SK-N-SH (cell line): ENCODE measurements at regions not wholly inside any gene's neighbourhood (a gene's known extent, or its start where the extent isn't known, plus 50 kb on each side); places are given as distances from the start of the nearest gene placed in this dataset.

Source experiments
- CTCF ChIA-PET: fragments of 300-600, 350-600 bp; formaldehyde crosslinking; extraction: SDS; loops from one replicate; lab custom pipeline; 2021; lab: Yijun Ruan, JAX
- POLR2A ChIA-PET: fragments of 350-600 bp; sonication (Branson Sonifier 250); formaldehyde crosslinking; extraction: SDS; loops from one replicate; lab custom pipeline; 2020; ENCODE audit warnings: antibody characterized with exemption, inconsistent platforms; lab: Yijun Ruan, JAX
- DNase-seq: peaks from one replicate; pipeline ENCODE4 v3.0.0; 2012
- H2AFZ ChIP-seq: fragments of 200-600 bp; sonication (generic); 2 replicates; pipeline ENCODE4 v1.8.1; 2016; ENCODE audit warnings: antibody characterized with exemption, mild to moderate bottlenecking, low read depth
- H3F3A ChIP-seq: fragments of 200-600 bp; sonication (generic); replicated peaks from 2 replicates; pipeline ENCODE3; 2016; ENCODE audit warnings: antibody characterized with exemption, mild to moderate bottlenecking; ENCODE audit not compliant: insufficient read depth
- H3K27ac ChIP-seq, 2 experiments: fragments of 200-500 bp in 1 of 2; fragments of 200-600 bp in 1 of 2; sonication (Bioruptor generic) in 1 of 2; sonication (generic), shearing (Covaris generic) in 1 of 2; 2 replicates each; pipeline versions ENCODE4 v1.5.1 to v1.6.1; 2014 to 2016; ENCODE audit warnings: low read depth in 2 of 2, inconsistent platforms in 1 of 2, low read length in 1 of 2, mild to moderate bottlenecking in 1 of 2, mixed read lengths in 1 of 2
- H3K27me3 ChIP-seq: fragments of 200-600 bp; sonication (generic), shearing (Covaris generic); 2 replicates; pipeline ENCODE4 v1.6.1; 2016; ENCODE audit warnings: mixed run types; ENCODE audit not compliant: insufficient read depth
- H3K36me3 ChIP-seq, 2 experiments: fragments of 200-500 bp in 1 of 2; fragments of 200-600 bp in 1 of 2; sonication (Bioruptor generic) in 1 of 2; sonication (generic) in 1 of 2; replicated peaks in 1 of 2; 2 replicates each; pipeline versions ENCODE3 to v1.5.1; 2014 to 2016; ENCODE audit warnings: low read length in 1 of 2, mild to moderate bottlenecking in 1 of 2; ENCODE audit not compliant: insufficient read depth in 2 of 2, control insufficient read depth in 1 of 2
- H3K4me1 ChIP-seq, 2 experiments: fragments of 200-500 bp in 1 of 2; fragments of 200-600 bp in 1 of 2; sonication (Bioruptor generic) in 1 of 2; sonication (generic), shearing (Covaris generic) in 1 of 2; 2 replicates each; pipeline versions ENCODE4 v1.5.1 to v1.6.1; 2014 to 2016; ENCODE audit warnings: low read depth in 1 of 2, low read length in 1 of 2, mixed run types in 1 of 2; ENCODE audit not compliant: insufficient read depth in 2 of 2, control insufficient read depth in 1 of 2
- H3K4me2 ChIP-seq: fragments of 200-600 bp; sonication (generic), shearing (Covaris generic); 2 replicates; pipeline ENCODE4 v1.6.1; 2017; ENCODE audit warnings: mixed run types
- H3K4me3 ChIP-seq, 2 experiments: fragments of 200-500 bp in 1 of 2; fragments of 200-600 bp in 1 of 2; sonication (Bioruptor generic) in 1 of 2; sonication (generic), shearing (Covaris generic) in 1 of 2; 2 replicates each; pipeline versions ENCODE4 v1.5.1 to v1.8.1; 2014 to 2016; ENCODE audit warnings: low read depth in 2 of 2, inconsistent platforms in 1 of 2, low read length in 1 of 2, mild to moderate bottlenecking in 1 of 2, mixed read lengths in 1 of 2, moderate library complexity in 1 of 2
- H3K79me2 ChIP-seq: fragments of 200-600 bp; sonication (generic); 2 replicates; pipeline ENCODE4 v1.8.1; 2017; ENCODE audit warnings: mild to moderate bottlenecking; ENCODE audit not compliant: insufficient read depth
- H3K9ac ChIP-seq: fragments of 200-600 bp; sonication (generic); 2 replicates; pipeline ENCODE4 v1.6.1; 2017; ENCODE audit warnings: mixed run types
- H3K9me2 ChIP-seq: fragments of 200-600 bp; sonication (generic); 2 replicates; pipeline ENCODE4 v1.6.1; 2017; ENCODE audit warnings: mixed run types
- H3K9me3 ChIP-seq: fragments of 200-600 bp; sonication (generic); 2 replicates; pipeline ENCODE4 v1.6.1; 2017; ENCODE audit warnings: mixed run types, mild to moderate bottlenecking, moderate library complexity
- H4K20me1 ChIP-seq: fragments of 200-600 bp; sonication (generic); 2 replicates; pipeline ENCODE4 v1.6.1; 2017; ENCODE audit warnings: mild to moderate bottlenecking, mixed run types; ENCODE audit not compliant: insufficient read depth
- CHD2 ChIP-seq: fragments of 150-350 bp; IDR thresholded peaks from 2 replicates; pipeline ENCODE4 v1.6.1; 2018; ENCODE audit warnings: low read length; ENCODE audit not compliant: partially characterized antibody
- EP300 ChIP-seq, 2 experiments: IDR thresholded peaks; 2 replicates each; pipeline versions ENCODE4 v1.4.0 to v1.6.1; 2012; ENCODE audit warnings: borderline replicate concordance in 1 of 2, low read depth in 1 of 2, low read length in 1 of 2
- EZH2phosphoT487 ChIP-seq: fragments of 200-600 bp; sonication (generic); IDR thresholded peaks from 2 replicates; pipeline ENCODE4 v1.6.1; 2017; ENCODE audit warnings: low read depth, mixed run types, mild to moderate bottlenecking, antibody characterized with exemption, moderate library complexity, borderline replicate concordance
- GATA2 ChIP-seq: sonication (generic); formaldehyde crosslinking; IDR thresholded peaks from 2 replicates; pipeline ENCODE4 v1.5.0; 2020; ENCODE audit warnings: mild to moderate bottlenecking, missing genetic modification reagents
- JUND ChIP-seq: IDR thresholded peaks from 2 replicates; pipeline ENCODE4 v1.4.0; 2012
- MAX ChIP-seq: IDR thresholded peaks from 2 replicates; pipeline ENCODE4 v1.4.0; 2012; ENCODE audit warnings: low read depth
- RAD21 ChIP-seq: IDR thresholded peaks from 2 replicates; pipeline ENCODE4 v1.6.1; 2012; ENCODE audit warnings: mild to moderate bottlenecking, low read length
- RCOR1 ChIP-seq: fragments of 150-350 bp; IDR thresholded peaks from 2 replicates; pipeline ENCODE4 v1.6.1; 2017; ENCODE audit warnings: antibody characterized with exemption, low read length
- SIN3A ChIP-seq: IDR thresholded peaks from 2 replicates; pipeline ENCODE4 v1.6.1; 2012; ENCODE audit warnings: low read depth, mild to moderate bottlenecking, low read length, moderate library complexity, borderline replicate concordance
- TAF1 ChIP-seq: IDR thresholded peaks from 2 replicates; pipeline ENCODE4 v1.6.1; 2012; ENCODE audit warnings: low read depth, mild to moderate bottlenecking, low read length, moderate library complexity, borderline replicate concordance
- TCF12 ChIP-seq: IDR thresholded peaks from 2 replicates; pipeline ENCODE4 v1.4.0; 2012
- YY1 ChIP-seq: IDR thresholded peaks from 2 replicates; pipeline ENCODE4 v1.4.0; 2012; ENCODE audit warnings: low read depth, mild to moderate bottlenecking
- WGBS: methylation state at CpG from one replicate; pipeline ENCODE4 v1.1.6; 2017; ENCODE audit warnings: low lambda C conversion rate; 5-methylcytosine and 5-hydroxymethylcytosine counted together
- TF ChIP-seq, protein P1 (sequence below): fragments of 150-350 bp; IDR thresholded peaks from 2 replicates; pipeline ENCODE4 v1.6.1; 2016; ENCODE audit warnings: mild to moderate bottlenecking, low read depth, low read length
- TF ChIP-seq, protein P2 (sequence below): fragments of 200-600 bp; sonication (generic); IDR thresholded peaks from 2 replicates; pipeline ENCODE4 v1.6.1; 2017; ENCODE audit warnings: antibody characterized with exemption, mild to moderate bottlenecking, moderate library complexity

GRCh38 chr7:108770981-108771745 is 201.5 kb downstream of the DNAJB9 start:
- no peaks in the 10 kb centered on the region for H3K27me3 ChIP-seq
- DNase-seq: no peak
- no peaks in the 10 kb centered on the region for H3F3A ChIP-seq
- WGBS: 24% methylated on average over 3 of the region's 3 CpGs
- H3K79me2 ChIP-seq: no peaks in the 10 kb centered on the region
- POLR2A ChIA-PET: no interaction called here
- H3K9ac ChIP-seq: no peak overlapping the region
- H4K20me1 ChIP-seq: no peaks in the 10 kb centered on the region
- H3K4me1 ChIP-seq: no peaks in the 10 kb centered on the region; a peak in 1 of 4 replicates
- no peak overlapping the region for H3K27ac ChIP-seq
- no peak overlapping the region for H2AFZ ChIP-seq
- no peaks in the 10 kb centered on the region for H3K9me3 ChIP-seq
- CTCF ChIA-PET: interaction anchor here (0.6 kb wide), 1 partner anchor 1504 kb away, joined by 3 read pairs; no protein-coding TSS in a partner anchor
- H3K9me2 ChIP-seq: no peaks in the 10 kb centered on the region
- H3K36me3 ChIP-seq: no peaks in the 10 kb centered on the region
- H3K4me2 ChIP-seq: no peak overlapping the region
- no peak for TF ChIP-seq SIN3A
- no peak for TF ChIP-seq CHD2
- H3K4me3 ChIP-seq: no peak overlapping the region

- Histone ChIP-seq H3K9ac (no peak overlapping the region), H3K4me2 (no peak overlapping the region), H2AFZ (no peak overlapping the region), H3F3A (no peaks in the 10 kb centered on the region), H4K20me1 (no peaks in the 10 kb centered on the region), H3K9me2 (no peaks in the 10 kb centered on the region), H3K27ac (no peak overlapping the region), H3K27me3 (no peaks in the 10 kb centered on the region), H3K4me3 (no peak overlapping the region), H3K9me3 (no peaks in the 10 kb centered on the region), H3K4me1 (no peaks in the 10 kb centered on the region; a peak in 1 of 4 replicates), H3K79me2 (no peaks in the 10 kb centered on the region), H3K36me3 (no peaks in the 10 kb centered on the region)
- DNase-seq: no peak
- CTCF ChIA-PET: interaction anchor here (0.6 to 1.5 kb wide), 2 partner anchors 34 to 1504 kb away, joined by 3 to 4 read pairs; no protein-coding TSS in a partner anchor
- WGBS: 6% methylated on average over 2 of the region's 2 CpGs
- POLR2A ChIA-PET: no interaction called here
- no peak for TF ChIP-seq RAD21
- no peak for TF ChIP-seq MAX
- no peak for TF ChIP-seq TAF1
- TF ChIP-seq JUND: no peak
- no peak for TF ChIP-seq YY1
- TF ChIP-seq, protein P1, sequence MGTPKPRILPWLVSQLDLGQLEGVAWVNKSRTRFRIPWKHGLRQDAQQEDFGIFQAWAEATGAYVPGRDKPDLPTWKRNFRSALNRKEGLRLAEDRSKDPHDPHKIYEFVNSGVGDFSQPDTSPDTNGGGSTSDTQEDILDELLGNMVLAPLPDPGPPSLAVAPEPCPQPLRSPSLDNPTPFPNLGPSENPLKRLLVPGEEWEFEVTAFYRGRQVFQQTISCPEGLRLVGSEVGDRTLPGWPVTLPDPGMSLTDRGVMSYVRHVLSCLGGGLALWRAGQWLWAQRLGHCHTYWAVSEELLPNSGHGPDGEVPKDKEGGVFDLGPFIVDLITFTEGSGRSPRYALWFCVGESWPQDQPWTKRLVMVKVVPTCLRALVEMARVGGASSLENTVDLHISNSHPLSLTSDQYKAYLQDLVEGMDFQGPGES: no peak
- TF ChIP-seq, all 33 proteins: peak for 0
Measured at GRCh38 chr7:108771853-108772252, 202.2 kb downstream of the DNAJB9 start.

- WGBS: 20% methylated on average over 1 of the region's 1 CpG
- ChIA-PET POLR2A (no interaction called here), CTCF (no interaction called here)
- Histone ChIP-seq H3K36me3 (no peaks in the 10 kb centered on the region), H3K9me3 (no peaks in the 10 kb centered on the region), H4K20me1 (no peaks in the 10 kb centered on the region), H3K27me3 (no peaks in the 10 kb centered on the region), H3K4me2 (no peak overlapping the region), H2AFZ (no peak overlapping the region), H3K79me2 (no peaks in the 10 kb centered on the region), H3K4me1 (no peaks in the 10 kb centered on the region; a peak in 2 of 4 replicates), H3K4me3 (no peak overlapping the region), H3K27ac (no peak overlapping the region), H3K9ac (no peak overlapping the region), H3K9me2 (no peaks in the 10 kb centered on the region), H3F3A (no peaks in the 10 kb centered on the region)
- TF ChIP-seq EP300 (IDR thresholded peaks at IDR 0.05; ENCODE audit: borderline replicate concordance in 1 of 2, low read depth in 1 of 2, low read length in 1 of 2) (peak in 1 of 2 experiments; percentile 35; a peak in 1 of 4 replicates), EZH2phosphoT487 (no peak), GATA2 (CRISPR knock-in tag) (peak; percentile 72), RCOR1 (peak; percentile 20; the same call in 1 of the 2 replicates), TAF1 (no peak), TCF12 (no peak)
- TF ChIP-seq, protein P2, sequence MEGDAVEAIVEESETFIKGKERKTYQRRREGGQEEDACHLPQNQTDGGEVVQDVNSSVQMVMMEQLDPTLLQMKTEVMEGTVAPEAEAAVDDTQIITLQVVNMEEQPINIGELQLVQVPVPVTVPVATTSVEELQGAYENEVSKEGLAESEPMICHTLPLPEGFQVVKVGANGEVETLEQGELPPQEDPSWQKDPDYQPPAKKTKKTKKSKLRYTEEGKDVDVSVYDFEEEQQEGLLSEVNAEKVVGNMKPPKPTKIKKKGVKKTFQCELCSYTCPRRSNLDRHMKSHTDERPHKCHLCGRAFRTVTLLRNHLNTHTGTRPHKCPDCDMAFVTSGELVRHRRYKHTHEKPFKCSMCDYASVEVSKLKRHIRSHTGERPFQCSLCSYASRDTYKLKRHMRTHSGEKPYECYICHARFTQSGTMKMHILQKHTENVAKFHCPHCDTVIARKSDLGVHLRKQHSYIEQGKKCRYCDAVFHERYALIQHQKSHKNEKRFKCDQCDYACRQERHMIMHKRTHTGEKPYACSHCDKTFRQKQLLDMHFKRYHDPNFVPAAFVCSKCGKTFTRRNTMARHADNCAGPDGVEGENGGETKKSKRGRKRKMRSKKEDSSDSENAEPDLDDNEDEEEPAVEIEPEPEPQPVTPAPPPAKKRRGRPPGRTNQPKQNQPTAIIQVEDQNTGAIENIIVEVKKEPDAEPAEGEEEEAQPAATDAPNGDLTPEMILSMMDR: no peak
- peak; percentile 18 for DNase-seq
Measured at GRCh38 chr7:108777966-108778365, 208.3 kb downstream of the DNAJB9 start.
